ENCODE measurements at regions not wholly inside any gene's neighbourhood (a gene's known extent, or its start where the extent isn't known, plus 50 kb on each side); places are given as distances from the start of the nearest gene placed in this dataset.

DNA sequence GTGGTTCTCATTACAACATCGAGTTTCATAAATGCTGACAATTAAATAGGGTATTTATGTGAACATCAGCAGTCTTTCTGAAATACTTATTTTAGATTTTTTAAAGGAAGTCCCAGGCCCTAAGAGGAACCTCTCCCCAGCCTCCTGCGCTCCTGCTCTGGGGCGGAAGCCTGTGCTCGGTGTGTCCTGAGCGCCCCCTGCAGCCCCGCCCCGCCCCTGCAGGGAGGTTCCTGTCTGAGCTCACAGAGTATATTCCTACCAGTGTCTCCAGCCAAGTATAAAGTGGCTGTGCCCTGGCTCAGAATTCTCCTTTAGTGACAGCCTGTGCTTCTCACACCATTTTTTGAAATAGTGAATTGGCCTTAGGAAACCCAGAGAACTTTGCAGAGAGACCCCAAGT, 567.9 kb downstream of the GOLGA6L6 start:
- TF ChIP-seq, protein P1, sequence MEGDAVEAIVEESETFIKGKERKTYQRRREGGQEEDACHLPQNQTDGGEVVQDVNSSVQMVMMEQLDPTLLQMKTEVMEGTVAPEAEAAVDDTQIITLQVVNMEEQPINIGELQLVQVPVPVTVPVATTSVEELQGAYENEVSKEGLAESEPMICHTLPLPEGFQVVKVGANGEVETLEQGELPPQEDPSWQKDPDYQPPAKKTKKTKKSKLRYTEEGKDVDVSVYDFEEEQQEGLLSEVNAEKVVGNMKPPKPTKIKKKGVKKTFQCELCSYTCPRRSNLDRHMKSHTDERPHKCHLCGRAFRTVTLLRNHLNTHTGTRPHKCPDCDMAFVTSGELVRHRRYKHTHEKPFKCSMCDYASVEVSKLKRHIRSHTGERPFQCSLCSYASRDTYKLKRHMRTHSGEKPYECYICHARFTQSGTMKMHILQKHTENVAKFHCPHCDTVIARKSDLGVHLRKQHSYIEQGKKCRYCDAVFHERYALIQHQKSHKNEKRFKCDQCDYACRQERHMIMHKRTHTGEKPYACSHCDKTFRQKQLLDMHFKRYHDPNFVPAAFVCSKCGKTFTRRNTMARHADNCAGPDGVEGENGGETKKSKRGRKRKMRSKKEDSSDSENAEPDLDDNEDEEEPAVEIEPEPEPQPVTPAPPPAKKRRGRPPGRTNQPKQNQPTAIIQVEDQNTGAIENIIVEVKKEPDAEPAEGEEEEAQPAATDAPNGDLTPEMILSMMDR (IDR thresholded peaks at IDR 0.05) = no peak
- no peak for TF ChIP-seq EZH2 (IDR thresholded peaks at IDR 0.05; ENCODE audit: borderline replicate concordance, insufficient read depth, low read depth, low read length, poor library complexity, severe bottlenecking)
